ENCODE measurements at regions not wholly inside any gene's neighbourhood (a gene's known extent, or its start where the extent isn't known, plus 50 kb on each side); places are given as distances from the start of the nearest gene placed in this dataset.

GRCh38 chr9:7859701-7860334 lies 60.2 kb upstream of the DMAC1 start:
- DNase-seq, result no peak

GRCh38 chr9:7858166-7858565 lies 58.6 kb upstream of the DMAC1 start:
- DNase-seq, result no peak

- DNase-seq, result no peak
Observed at GRCh38 chr9:7854763-7855162, 55.2 kb upstream of the DMAC1 start.

Measured in NCI-H2171 treated with DMSO at 0.1 percent for 48 hours (cell line).